Glutamatergic neuron (in vitro differentiated cells): ENCODE measurements at regions not wholly inside any gene's neighbourhood (a gene's known extent, or its start where the extent isn't known, plus 50 kb on each side); places are given as distances from the start of the nearest gene placed in this dataset.

Experiments used
- DNase-seq: peaks from one replicate; pipeline ENCODE4 v3.0.0; 2022
- H3K27ac Mint-ChIP-seq: one replicate; pipeline ENCODE4 v1.8.0; 2020; ENCODE audit warnings: mild to moderate bottlenecking, mixed read lengths, inconsistent platforms; ENCODE audit not compliant: unreplicated experiment
- H3K27me3 Mint-ChIP-seq: one replicate; pipeline ENCODE4 v1.8.0; 2020; ENCODE audit warnings: mild to moderate bottlenecking, moderate library complexity, mixed read lengths, inconsistent platforms; ENCODE audit not compliant: unreplicated experiment
- H3K36me3 Mint-ChIP-seq: one replicate; pipeline ENCODE4 v1.8.0; 2020; ENCODE audit warnings: mild to moderate bottlenecking, mixed read lengths, inconsistent platforms; ENCODE audit not compliant: unreplicated experiment
- H3K4me1 Mint-ChIP-seq: one replicate; pipeline ENCODE4 v1.8.0; 2020; ENCODE audit warnings: mild to moderate bottlenecking, low read depth, mixed read lengths, inconsistent platforms; ENCODE audit not compliant: unreplicated experiment
- H3K4me3 Mint-ChIP-seq: one replicate; pipeline ENCODE4 v1.8.0; 2020; ENCODE audit warnings: mild to moderate bottlenecking, mixed read lengths, inconsistent platforms; ENCODE audit not compliant: unreplicated experiment
- H3K9me3 Mint-ChIP-seq: one replicate; pipeline ENCODE4 v1.8.0; 2020; ENCODE audit warnings: mild to moderate bottlenecking, moderate library complexity, mixed read lengths, inconsistent platforms; ENCODE audit not compliant: unreplicated experiment
- CTCF ChIP-seq: fragments of 200-600 bp; sonication (generic); IDR thresholded peaks from one replicate; pipeline ENCODE4 v1.5.0; 2021; ENCODE audit not compliant: partially characterized antibody, unreplicated experiment

- no peaks in the 10 kb centered on the region for H3K9me3 Mint-ChIP-seq
- no peak overlapping the region for H3K27ac Mint-ChIP-seq
- no peak for TF ChIP-seq CTCF
- no peaks in the 10 kb centered on the region for H3K27me3 Mint-ChIP-seq
- H3K4me1 Mint-ChIP-seq = no peaks in the 10 kb centered on the region
- H3K4me3 Mint-ChIP-seq = no peak overlapping the region
- H3K36me3 Mint-ChIP-seq = no peaks in the 10 kb centered on the region
- no peak for DNase-seq
Measured at GRCh38 chr2:145573608-145574007, 1053.7 kb upstream of the ZEB2 start.

GRCh38 chr2:145572238-145572637, 1052.3 kb upstream of the ZEB2 start:
- DNase-seq = no peak
- H3K4me1 Mint-ChIP-seq = no peaks in the 10 kb centered on the region
- H3K27ac Mint-ChIP-seq = no peak overlapping the region
- H3K4me3 Mint-ChIP-seq = no peak overlapping the region
- no peaks in the 10 kb centered on the region for H3K27me3 Mint-ChIP-seq
- no peaks in the 10 kb centered on the region for H3K9me3 Mint-ChIP-seq
- no peaks in the 10 kb centered on the region for H3K36me3 Mint-ChIP-seq
- TF ChIP-seq CTCF = no peak

GRCh38 chr2:145569108-145569507, 1049.2 kb upstream of the ZEB2 start:
- Mint-ChIP-seq H3K27ac (no peak overlapping the region), H3K4me1 (no peaks in the 10 kb centered on the region), H3K27me3 (no peaks in the 10 kb centered on the region), H3K4me3 (no peak overlapping the region), H3K36me3 (no peaks in the 10 kb centered on the region), H3K9me3 (no peaks in the 10 kb centered on the region)
- TF ChIP-seq CTCF = no peak
- DNase-seq = no peak

GRCh38 chr2:145563741-145564615, 1044.1 kb upstream of the ZEB2 start:
- Mint-ChIP-seq H3K4me1 (peaks cover 5% of the 10 kb centered on the region), H3K9me3 (no peaks in the 10 kb centered on the region), H3K27me3 (no peaks in the 10 kb centered on the region), H3K27ac (no peak overlapping the region), H3K4me3 (no peak overlapping the region), H3K36me3 (no peaks in the 10 kb centered on the region)
- no peak for DNase-seq
- TF ChIP-seq CTCF = no peak

GRCh38 chr2:145561152-145561551, 1041.2 kb upstream of the ZEB2 start:
- Mint-ChIP-seq H3K4me3 (no peak overlapping the region), H3K27me3 (no peaks in the 10 kb centered on the region), H3K27ac (no peak overlapping the region), H3K36me3 (no peaks in the 10 kb centered on the region), H3K9me3 (no peaks in the 10 kb centered on the region), H3K4me1 (peaks cover 5% of the 10 kb centered on the region)
- no peak for TF ChIP-seq CTCF
- DNase-seq = no peak
